ENCODE measurements at regions not wholly inside any gene's neighbourhood (a gene's known extent, or its start where the extent isn't known, plus 50 kb on each side); places are given as distances from the start of the nearest gene placed in this dataset.

GRCh38 chr18:56270671-56271250 is 367.6 kb downstream of the TXNL1 start:
- DNase-seq: no peak

GRCh38 chr18:56269958-56270357 is 368.4 kb downstream of the TXNL1 start:
- no peak for DNase-seq

GRCh38 chr18:56268952-56269351 is 369.4 kb downstream of the TXNL1 start:
- DNase-seq: no peak

GRCh38 chr18:56267334-56267733 is 371.1 kb downstream of the TXNL1 start:
- no peak for DNase-seq

DNA sequence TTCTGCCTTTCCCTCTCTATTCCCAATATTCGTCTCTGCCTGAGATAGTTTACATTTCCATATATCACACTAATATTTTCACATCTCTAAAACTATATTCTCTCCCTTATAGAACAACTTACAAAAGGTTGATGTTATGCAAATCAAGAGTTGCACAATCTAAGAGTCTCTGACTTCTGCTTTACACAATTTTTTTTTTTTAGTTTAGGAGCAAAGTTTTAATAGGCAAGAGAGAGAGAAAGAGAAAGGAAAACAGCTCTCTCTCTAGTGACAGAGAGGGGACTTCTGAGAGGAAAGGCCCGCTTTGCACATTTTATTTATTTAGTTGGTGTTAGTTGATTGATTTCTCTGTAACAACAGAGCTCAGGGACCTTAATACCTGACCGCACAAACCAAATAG is 380.2 kb downstream of the TXNL1 start:
- no peak for DNase-seq

DNA sequence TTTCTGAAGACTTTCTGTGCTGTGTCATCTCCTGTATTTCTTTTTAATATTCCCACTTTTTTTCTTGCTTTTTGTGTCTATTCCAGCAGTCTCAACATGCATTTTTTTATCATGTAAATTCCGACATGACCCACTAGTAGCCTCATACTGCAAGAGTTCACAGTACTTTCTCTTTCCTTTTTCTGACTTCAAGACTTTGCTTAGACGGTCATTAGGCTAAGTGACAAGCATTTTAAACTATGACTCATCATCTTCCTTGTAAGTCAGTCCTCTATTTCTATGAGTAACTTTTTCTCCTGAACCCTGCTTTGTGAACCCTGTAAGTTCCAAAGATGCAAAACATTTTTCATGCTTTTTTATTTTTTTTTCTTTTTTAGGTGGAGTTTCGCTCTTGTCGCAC is 381.2 kb downstream of the TXNL1 start:
- DNase-seq: no peak

- DNase-seq: no peak
Observed at GRCh38 chr18:56256659-56257058, 381.7 kb downstream of the TXNL1 start.

DNA sequence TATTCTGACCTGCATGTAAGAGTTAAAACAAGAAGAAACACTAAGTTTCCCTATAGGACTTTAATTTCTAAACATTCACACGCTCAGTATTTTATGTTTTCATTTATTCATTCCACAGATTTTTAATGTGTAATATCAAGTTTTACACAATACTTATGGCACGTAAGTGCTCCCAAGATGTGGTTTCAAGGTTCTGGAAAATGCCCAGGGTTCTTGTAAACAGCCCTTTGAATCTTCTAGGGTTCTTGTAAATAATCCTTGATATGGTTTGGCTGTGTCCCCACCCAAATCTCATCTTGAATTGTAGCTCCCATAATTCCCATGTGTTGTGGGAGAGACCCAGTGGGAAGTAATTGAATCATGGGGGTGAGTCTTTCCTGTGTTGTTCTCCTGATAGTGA is 383.0 kb downstream of the TXNL1 start:
- DNase-seq: no peak

DNA sequence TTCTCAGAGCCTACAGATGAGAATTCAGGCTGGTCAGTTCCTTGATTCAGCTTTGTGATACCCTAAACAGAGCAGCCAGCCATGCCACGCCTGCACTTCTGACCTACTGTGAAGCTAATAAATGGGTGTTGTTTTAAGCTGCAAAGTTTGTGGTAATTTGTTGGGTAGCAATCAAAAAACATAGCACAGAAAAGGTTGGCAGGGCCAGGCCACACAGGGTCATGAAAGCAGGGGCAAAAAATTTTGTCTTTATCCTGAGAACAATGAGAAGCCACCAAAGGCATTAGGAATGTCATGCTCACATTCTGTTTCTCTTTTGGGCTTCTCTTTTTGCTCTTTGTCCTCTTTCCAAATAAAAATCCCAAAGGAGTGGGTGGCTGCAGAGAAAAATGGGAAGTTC is 385.9 kb downstream of the TXNL1 start:
- no peak for DNase-seq

DNA sequence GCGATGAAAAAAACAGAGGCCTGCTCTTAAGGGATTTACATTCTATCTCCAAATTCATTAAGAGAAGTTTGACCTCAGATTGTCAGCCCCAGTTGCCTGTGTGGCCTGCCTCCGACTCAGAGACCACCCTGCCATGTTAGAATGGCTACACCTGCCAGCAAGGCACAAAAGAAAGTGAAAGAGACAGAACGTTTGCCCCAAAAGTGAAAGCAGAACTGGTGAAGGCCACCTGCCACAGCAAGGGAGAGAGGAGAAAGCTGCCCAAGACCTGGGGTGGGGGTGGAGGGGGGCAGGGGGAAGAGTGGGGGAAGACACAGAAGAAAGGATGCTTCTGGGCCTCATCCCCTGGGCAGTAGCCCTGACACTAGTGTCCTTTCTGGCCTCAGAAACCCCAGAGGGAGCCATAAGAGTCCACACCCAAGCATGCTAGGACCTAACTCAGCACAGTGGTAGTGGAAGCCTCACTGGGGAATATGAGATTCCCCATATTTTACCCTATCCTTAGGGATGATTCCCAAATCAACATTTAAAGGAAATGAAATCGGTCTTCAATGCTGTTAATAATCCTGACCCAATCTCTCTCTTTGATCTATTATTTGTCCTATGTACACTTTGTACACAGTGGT is 389.7 kb downstream of the TXNL1 start:
- no peak for DNase-seq

- no peak for DNase-seq
Observed at GRCh38 chr18:56246916-56247315, 391.5 kb downstream of the TXNL1 start.

- DNase-seq: no peak
Observed at GRCh38 chr18:56245866-56246580, 392.4 kb downstream of the TXNL1 start.

GRCh38 chr18:56240405-56240804 is 398.0 kb downstream of the TXNL1 start:
- no peak for DNase-seq

GRCh38 chr18:56238576-56238975 is 399.8 kb downstream of the TXNL1 start:
- DNase-seq: no peak

GRCh38 chr18:56235481-56236013 is 402.8 kb downstream of the TXNL1 start:
- DNase-seq: no peak

DNA sequence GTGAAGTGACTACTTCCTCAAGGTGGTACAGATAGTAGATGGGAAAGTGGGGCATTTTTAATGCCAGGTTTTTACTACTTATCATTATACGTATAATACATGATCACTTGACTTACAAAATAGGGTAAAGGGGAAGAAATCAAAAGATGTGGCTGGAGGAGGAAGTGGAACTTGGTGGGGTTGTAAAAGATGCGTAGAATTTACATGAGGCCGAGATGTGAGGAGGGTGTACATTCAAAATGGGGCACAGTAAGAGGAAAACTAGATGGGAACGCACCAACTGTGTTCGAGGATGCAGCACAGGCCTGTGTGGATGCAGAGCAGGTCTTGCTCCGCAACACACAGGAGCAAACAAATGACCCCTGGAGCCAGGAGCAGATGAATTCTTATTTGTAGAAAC is 403.3 kb downstream of the TXNL1 start:
- DNase-seq: no peak

GRCh38 chr18:56233595-56233994 is 404.8 kb downstream of the TXNL1 start:
- no peak for DNase-seq

DNA sequence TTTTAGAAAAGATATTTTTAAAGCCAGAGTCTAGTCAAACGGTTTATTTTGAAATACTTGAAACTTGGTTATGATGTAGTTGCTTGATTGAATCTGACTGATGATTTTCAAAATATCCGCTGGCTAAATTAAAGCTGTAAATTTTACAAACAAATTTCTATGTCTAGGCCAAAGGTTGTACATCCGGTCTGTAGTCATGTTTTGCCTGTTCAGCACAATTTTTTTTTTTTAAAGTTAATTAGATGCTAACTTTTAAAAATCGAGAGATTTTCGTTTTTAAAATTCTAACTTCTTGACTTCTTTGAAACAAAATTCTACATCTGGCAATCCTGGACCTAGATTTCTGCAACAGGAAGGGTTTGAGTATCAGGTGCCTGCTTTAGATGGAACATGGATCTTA is 412.4 kb downstream of the TXNL1 start:
- DNase-seq: no peak

GRCh38 chr18:56224669-56225561 is 413.5 kb downstream of the TXNL1 start:
- DNase-seq: no peak

DNA sequence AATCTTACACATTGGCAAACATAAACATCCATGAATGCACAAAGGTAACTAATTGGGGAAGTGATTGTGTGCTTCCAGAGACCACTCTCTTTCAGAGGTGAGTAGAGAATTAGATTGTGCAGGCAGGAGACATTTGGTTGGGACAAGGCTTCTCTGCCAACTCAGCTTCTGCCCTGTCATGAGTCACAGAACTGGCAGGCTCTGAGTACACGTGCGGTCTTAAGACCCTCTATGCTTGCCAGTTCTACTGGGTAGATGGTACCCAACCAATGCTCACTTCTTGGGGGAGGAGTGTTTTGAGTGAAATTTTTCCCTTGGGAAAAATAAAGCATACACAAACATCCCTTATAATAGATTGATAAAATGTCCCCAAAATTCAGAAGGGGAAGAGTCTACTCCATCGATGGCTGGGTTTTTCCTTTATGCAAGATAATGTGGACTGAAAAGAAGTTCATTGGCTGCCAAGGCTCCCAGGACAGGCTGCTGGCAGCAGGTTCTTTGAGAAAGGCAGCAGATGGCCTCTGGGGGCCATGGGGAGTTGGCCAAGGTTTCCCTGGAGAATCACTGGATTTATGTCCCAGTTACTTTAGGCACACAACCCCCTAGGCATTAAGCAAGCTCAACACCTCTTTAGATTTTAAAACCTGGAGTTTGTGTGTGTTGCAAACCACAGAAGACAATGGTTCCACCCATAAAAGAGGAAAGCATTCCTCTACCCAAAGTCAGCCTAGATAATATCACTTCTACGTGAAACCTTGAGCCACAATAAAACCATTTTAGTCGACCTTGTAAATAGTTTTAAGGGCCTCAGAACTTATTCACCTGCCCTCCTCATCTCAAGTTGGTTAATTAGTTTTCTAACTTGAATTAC is 417.0 kb downstream of the TXNL1 start:
- DNase-seq: no peak

- no peak for DNase-seq
Observed at GRCh38 chr18:56217406-56217805, 421.0 kb downstream of the TXNL1 start.

DNA sequence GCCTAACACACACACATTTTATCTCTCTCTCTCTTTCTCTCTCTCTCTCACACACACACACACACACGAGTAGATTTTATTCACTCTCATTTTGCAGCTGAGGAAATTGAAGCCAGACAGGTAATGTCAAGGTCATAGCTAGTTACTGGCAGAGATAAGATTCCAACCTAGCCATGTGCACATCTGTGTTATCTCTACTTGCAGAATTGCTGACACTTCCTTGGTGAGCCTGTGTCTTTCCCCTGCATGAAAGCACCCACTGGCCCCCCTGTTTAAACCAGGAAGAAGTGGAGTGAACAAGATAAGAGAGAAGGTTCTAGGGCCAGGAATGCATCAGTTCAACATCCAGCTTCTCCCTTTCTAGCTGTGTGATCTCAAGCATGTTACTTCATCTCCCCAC is 423.7 kb downstream of the TXNL1 start:
- DNase-seq: no peak
